GM18508 (cell line): ENCODE measurements at regions not wholly inside any gene's neighbourhood (a gene's known extent, or its start where the extent isn't known, plus 50 kb on each side); places are given as distances from the start of the nearest gene placed in this dataset.
A peak's percentile ranks its signal among the peaks of the same experiment; 100 is the strongest.

Experiments
- ATAC-seq: cut with Tn5 transposase; IDR thresholded peaks from one replicate; pipeline ENCODE4 v1.9.1; 2021; ENCODE audit warnings: moderate number of reproducible peaks; ENCODE audit not compliant: insufficient read depth, unreplicated experiment

GRCh38 chrX:82058728-82059127 is 856.8 kb downstream of the SH3BGRL start:
- ATAC-seq, result no peak

GRCh38 chrX:82070948-82071347 is 869.0 kb downstream of the SH3BGRL start:
- no peak for ATAC-seq

GRCh38 chrX:82081027-82081426 is 879.1 kb downstream of the SH3BGRL start:
- ATAC-seq, result no peak

DNA sequence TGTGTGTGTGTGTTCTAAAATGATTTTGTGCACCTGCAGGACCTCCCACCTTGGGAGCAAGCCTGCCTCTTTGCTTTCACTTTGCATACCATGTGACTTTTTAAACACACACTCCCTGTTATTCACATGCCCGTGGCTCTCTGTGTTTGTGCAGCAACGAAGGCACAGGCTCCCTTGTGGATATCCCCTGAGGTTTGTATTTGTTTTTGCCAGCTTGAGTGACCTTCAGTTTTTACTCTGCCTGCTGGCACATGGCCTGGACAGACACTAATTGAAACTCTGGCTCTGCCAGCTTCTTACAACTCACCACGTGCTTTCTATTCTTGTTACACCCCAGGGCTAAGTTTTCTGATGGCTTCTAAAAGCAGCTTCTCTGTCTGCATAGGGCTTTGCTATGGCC is 885.8 kb downstream of the SH3BGRL start:
- ATAC-seq, result no peak

- no peak for ATAC-seq
These were observed 890.4 kb downstream of the SH3BGRL start for GRCh38 chrX:82092307-82092706.

GRCh38 chrX:82125103-82125502 is 923.2 kb downstream of the SH3BGRL start:
- no peak for ATAC-seq

- ATAC-seq, result peak; percentile 93
These were observed 925.6 kb downstream of the SH3BGRL start for GRCh38 chrX:82127228-82128123.

DNA sequence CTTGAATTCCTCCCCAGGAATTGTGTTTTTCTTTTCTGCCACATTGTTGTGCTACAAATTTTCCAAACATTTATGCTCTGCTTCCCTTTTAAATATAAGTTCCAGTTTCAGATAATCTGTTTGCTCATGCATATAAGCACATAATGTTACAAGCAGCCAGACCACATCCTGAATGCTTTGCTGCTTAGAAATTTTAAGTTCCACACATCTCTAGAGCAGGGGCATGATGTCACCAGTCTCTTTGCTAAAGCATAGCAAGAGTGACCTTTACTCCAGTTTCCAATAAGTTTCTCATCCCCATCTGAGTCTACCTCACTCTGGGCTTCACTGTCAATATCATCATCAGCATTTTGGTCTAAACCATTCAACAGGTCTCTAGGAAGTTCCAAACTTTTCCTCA is 932.5 kb downstream of the SH3BGRL start:
- ATAC-seq, result no peak

DNA sequence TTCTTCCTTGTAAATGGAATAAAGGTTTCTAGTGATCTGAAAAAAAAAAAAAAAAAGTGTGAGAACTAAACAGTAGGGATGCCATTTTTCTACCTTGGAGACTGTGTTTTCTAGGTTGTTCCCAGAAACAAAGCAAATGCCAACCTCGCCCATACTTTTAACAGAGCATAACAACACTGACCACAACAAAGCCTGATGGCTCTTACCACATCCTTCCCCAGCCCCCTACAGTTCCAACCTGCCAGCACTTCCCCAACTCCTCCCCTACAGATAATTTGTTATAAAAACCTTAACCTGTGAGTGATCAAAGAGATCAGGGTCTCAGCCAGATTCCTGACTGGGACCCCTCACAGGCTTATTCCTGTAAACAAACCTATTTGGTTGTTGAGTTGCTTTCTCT is 940.0 kb downstream of the SH3BGRL start:
- no peak for ATAC-seq

GRCh38 chrX:82161195-82161594 is 959.3 kb downstream of the SH3BGRL start:
- ATAC-seq, result no peak

- no peak for ATAC-seq
These were observed 961.8 kb downstream of the SH3BGRL start for GRCh38 chrX:82163701-82164100.

DNA sequence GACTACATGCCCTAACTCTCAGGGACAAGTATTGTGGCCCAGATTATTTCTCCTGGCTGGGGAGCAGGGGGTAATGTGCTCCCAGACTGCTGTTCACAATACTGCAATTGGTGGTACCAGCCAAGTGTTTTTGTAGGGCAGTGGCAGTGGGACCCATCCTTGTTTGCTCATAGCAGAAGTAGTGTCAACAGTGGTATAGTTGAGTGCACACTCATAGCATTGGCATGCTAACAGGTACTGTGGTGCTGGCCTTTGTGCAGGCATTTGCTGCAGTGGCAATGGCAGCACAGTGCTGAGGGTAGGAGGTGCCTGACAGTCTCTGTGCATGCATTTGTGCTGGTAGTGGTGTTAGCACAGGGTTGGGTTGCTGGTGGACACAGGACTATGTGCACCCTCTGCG is 995.0 kb downstream of the SH3BGRL start:
- ATAC-seq, result no peak

GRCh38 chrX:82208975-82209374 is 1007.1 kb downstream of the SH3BGRL start:
- ATAC-seq, result no peak

GRCh38 chrX:82218361-82218760 is 1016.5 kb downstream of the SH3BGRL start:
- peak; percentile 82 for ATAC-seq

GRCh38 chrX:82219129-82219528 is 1017.2 kb downstream of the SH3BGRL start:
- ATAC-seq, result no peak

DNA sequence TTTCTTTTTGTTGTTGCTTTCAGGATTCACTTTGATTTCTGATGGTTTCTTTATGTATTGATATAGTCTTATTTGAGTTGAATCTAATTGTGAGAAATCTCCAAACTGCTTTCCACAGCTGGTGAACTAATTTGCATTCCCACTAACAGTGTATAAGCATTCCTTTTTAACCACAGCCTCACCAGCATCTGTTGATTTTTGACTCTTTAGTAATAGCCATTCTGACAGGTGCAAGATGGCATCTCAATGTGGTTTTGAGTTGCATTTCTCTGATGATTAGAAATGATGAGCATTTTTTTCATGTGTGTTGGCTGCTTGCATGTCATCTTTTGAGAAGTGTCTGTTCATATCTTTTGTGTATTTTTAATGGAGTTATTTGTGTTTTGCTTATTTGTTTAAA is 1023.1 kb downstream of the SH3BGRL start:
- no peak for ATAC-seq

DNA sequence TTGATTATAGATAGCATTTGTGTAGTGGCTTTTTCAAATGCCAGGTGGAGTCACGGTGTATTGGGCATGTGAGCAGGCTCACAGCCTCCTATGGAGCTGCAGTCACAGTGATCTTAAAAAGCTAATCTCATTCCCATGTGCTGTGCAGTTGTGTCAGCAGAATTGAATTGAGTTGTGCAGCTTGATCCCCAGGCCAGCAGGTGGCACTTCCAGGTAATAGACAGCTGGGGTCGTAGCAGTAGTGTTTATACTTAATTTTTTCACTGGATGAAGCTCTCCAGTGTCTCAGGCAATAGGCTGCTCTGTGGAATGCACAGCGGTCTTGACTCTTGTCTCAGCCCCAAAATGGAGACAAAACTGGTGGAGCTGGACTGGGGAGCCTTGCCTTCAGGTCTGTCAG is 1028.1 kb downstream of the SH3BGRL start:
- ATAC-seq, result no peak

DNA sequence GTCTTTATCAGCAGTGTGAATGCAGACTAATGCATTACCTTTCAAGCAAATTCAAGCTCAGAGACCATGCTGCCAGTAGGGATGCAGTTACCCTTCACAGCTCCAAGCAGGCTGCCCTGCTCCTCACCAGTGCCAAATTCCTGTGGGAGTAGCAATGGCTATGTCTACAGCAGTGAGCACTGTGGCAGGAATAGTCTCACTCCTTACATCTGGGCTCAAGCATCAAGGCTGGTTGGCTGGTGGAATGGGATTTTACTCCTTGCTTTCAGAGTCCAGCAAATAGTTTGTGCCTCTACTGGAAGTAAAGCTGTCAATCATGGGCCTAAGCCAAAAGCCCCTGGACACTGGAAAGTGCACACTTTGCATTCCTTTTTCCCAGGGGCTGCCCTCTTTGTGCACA is 1030.8 kb downstream of the SH3BGRL start:
- ATAC-seq, result no peak

DNA sequence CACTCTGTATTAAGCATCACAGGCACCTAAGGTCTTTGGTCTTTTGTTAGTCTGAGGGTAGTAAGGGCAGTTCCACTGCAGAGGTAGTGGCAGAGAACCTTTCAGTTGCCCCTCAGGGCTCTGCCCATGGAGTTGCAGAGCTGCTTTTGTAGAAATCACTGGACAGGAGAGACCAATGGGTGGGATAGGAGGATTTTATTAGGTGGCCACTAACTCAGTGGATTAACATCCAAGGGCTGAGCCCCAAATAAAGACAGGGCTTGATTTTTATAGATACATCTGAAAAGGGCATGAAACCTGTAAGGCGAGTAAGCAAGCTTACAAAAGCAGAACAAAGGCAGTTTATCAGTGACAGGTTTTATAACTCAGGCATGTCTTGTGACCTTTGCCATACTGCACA is 1035.4 kb downstream of the SH3BGRL start:
- ATAC-seq, result no peak
